ENCODE measurements at regions not wholly inside any gene's neighbourhood (a gene's known extent, or its start where the extent isn't known, plus 50 kb on each side); places are given as distances from the start of the nearest gene placed in this dataset.

GRCh38 chr3:107945417-107946094 lies 145.3 kb downstream of the CD47 start:
- POLR2A ChIA-PET, result no interaction called here
- no peak overlapping the region for H3K4me3 Mint-ChIP-seq (ENCODE audit: unreplicated experiment)
- Histone ChIP-seq H3K36me3 (ENCODE audit: control insufficient read depth, insufficient read depth, low read length) (no peaks in the 10 kb centered on the region), H3K4me3 (ENCODE audit: low read depth, low read length) (no peak overlapping the region), H3K4me1 (no peaks in the 10 kb centered on the region), H3K9me3 (no peaks in the 10 kb centered on the region), H3K27me3 (replicated peaks; ENCODE audit: control insufficient read depth, insufficient read depth, low read length) (no peaks in the 10 kb centered on the region; the same call in 1 of the 2 replicates)
- no peaks in the 10 kb centered on the region for H3K36me3 Mint-ChIP-seq (ENCODE audit: insufficient read depth, unreplicated experiment)
- intact Hi-C loops (cut with micrococcal nuclease; ENCODE audit: unreplicated experiment), result no loop called here
- DNase-seq, result no peak
- no peaks in the 10 kb centered on the region for H3K4me1 Mint-ChIP-seq (ENCODE audit: low read depth, unreplicated experiment)
- no peaks in the 10 kb centered on the region for H3K9me3 Mint-ChIP-seq (ENCODE audit: unreplicated experiment)
- H3K27ac Mint-ChIP-seq (ENCODE audit: unreplicated experiment), result no peak overlapping the region
- H3K27me3 Mint-ChIP-seq (ENCODE audit: insufficient read depth, unreplicated experiment), result no peaks in the 10 kb centered on the region
- no TSS peak for BruUV-seq (replicated peaks)
- CTCF ChIA-PET, result no interaction called here
- no peak for TF ChIP-seq CTCF (IDR thresholded peaks at IDR 0.05; ENCODE audit: insufficient read depth in 1 of 2, low read depth in 1 of 2, low read length in 1 of 2, severe bottlenecking in 1 of 2, unreplicated experiment in 1 of 2)

- BruUV-seq (replicated peaks), result no TSS peak
- H3K9me3 ChIP-seq, result no peaks in the 10 kb centered on the region
- H3K4me1 ChIP-seq, result no peaks in the 10 kb centered on the region
- H3K27me3 ChIP-seq (replicated peaks; ENCODE audit: control insufficient read depth, insufficient read depth, low read length), result no peaks in the 10 kb centered on the region; the same call in 1 of the 2 replicates
- ChIA-PET POLR2A (no interaction called here), CTCF (no interaction called here)
- Mint-ChIP-seq H3K36me3 (ENCODE audit: insufficient read depth, unreplicated experiment) (no peaks in the 10 kb centered on the region), H3K9me3 (ENCODE audit: unreplicated experiment) (no peaks in the 10 kb centered on the region), H3K27ac (ENCODE audit: unreplicated experiment) (no peak overlapping the region), H3K4me1 (ENCODE audit: low read depth, unreplicated experiment) (no peaks in the 10 kb centered on the region), H3K4me3 (ENCODE audit: unreplicated experiment) (no peak overlapping the region), H3K27me3 (ENCODE audit: insufficient read depth, unreplicated experiment) (no peaks in the 10 kb centered on the region)
- H3K36me3 ChIP-seq (ENCODE audit: control insufficient read depth, insufficient read depth, low read length), result no peaks in the 10 kb centered on the region
- no peak for DNase-seq
- no peak for TF ChIP-seq CTCF (IDR thresholded peaks at IDR 0.05; ENCODE audit: insufficient read depth in 1 of 2, low read depth in 1 of 2, low read length in 1 of 2, severe bottlenecking in 1 of 2, unreplicated experiment in 1 of 2)
- intact Hi-C loops (cut with micrococcal nuclease; ENCODE audit: unreplicated experiment), result no loop called here
- no peak overlapping the region for H3K4me3 ChIP-seq (ENCODE audit: low read depth, low read length)
Measured at GRCh38 chr3:107943786-107944523, 146.9 kb downstream of the CD47 start.

GRCh38 chr3:107942951-107943749 lies 147.7 kb downstream of the CD47 start:
- ChIA-PET POLR2A (no interaction called here), CTCF (no interaction called here)
- Histone ChIP-seq H3K36me3 (ENCODE audit: control insufficient read depth, insufficient read depth, low read length) (no peaks in the 10 kb centered on the region), H3K27me3 (replicated peaks; ENCODE audit: control insufficient read depth, insufficient read depth, low read length) (no peaks in the 10 kb centered on the region; the same call in 1 of the 2 replicates), H3K9me3 (no peaks in the 10 kb centered on the region), H3K4me3 (ENCODE audit: low read depth, low read length) (no peak overlapping the region), H3K4me1 (no peaks in the 10 kb centered on the region)
- peaks cover 2% of the 10 kb centered on the region for H3K4me1 Mint-ChIP-seq (ENCODE audit: low read depth, unreplicated experiment)
- H3K27me3 Mint-ChIP-seq (ENCODE audit: insufficient read depth, unreplicated experiment), result no peaks in the 10 kb centered on the region
- DNase-seq, result no peak
- peaks cover 4% of the 10 kb centered on the region for H3K9me3 Mint-ChIP-seq (ENCODE audit: unreplicated experiment)
- TF ChIP-seq CTCF (IDR thresholded peaks at IDR 0.05; ENCODE audit: insufficient read depth in 1 of 2, low read depth in 1 of 2, low read length in 1 of 2, severe bottlenecking in 1 of 2, unreplicated experiment in 1 of 2), result no peak
- no peak overlapping the region for H3K4me3 Mint-ChIP-seq (ENCODE audit: unreplicated experiment)
- intact Hi-C loops (cut with micrococcal nuclease; ENCODE audit: unreplicated experiment), result no loop called here
- no peak overlapping the region for H3K27ac Mint-ChIP-seq (ENCODE audit: unreplicated experiment)
- BruUV-seq (replicated peaks), result no TSS peak
- H3K36me3 Mint-ChIP-seq (ENCODE audit: insufficient read depth, unreplicated experiment), result no peaks in the 10 kb centered on the region
